ENCODE measurements at regions not wholly inside any gene's neighbourhood (a gene's known extent, or its start where the extent isn't known, plus 50 kb on each side); places are given as distances from the start of the nearest gene placed in this dataset.
A peak's percentile ranks its signal among the peaks of the same experiment; 100 is the strongest.

- peak in 8 of 9 donors; percentile 41 to 69 (median 58) for DNase-seq
- Mint-ChIP-seq H3K9me3 (peaks cover 0 to 2% (median 0%) of the 10 kb centered on the region in 11 donors), H3K4me3 (peak overlapping the region in 8 of 10 donors; percentile 18 to 68 (median 52)), H3K27ac (peak overlapping the region; percentile 54 to 89 (median 76)), H3K4me1 (peaks cover 36 to 59% (median 52%) of the 10 kb centered on the region in 7 donors), H3K27me3 (no peaks in the 10 kb centered on the region), H3K36me3 (peaks cover 0 to 4% (median 0%) of the 10 kb centered on the region in 5 donors)
- intact Hi-C loops (cut with micrococcal nuclease) = loop anchor here (2.0 to 5.0 kb wide), 4 partner anchors 37 to 213 kb away; no protein-coding TSS in a partner anchor
- H3K4me3 ChIP-seq (ENCODE audit: low read length) = no peak overlapping the region
- POLR2A ChIA-PET = interaction anchor here (1.7 to 2.2 kb wide), 2 partner anchors 18 to 26 kb away, joined by 5 to 9 read pairs; no protein-coding TSS in a partner anchor
- H3K4me1 ChIP-seq (ENCODE audit: control insufficient read depth in 2 of 2, insufficient read depth in 2 of 2, low read length in 2 of 2) = peaks cover 46 to 50% of the 10 kb centered on the region in 2 donors
- peak; percentile 63 for ATAC-seq
- H3K36me3 ChIP-seq (ENCODE audit: control insufficient read depth in 2 of 3, insufficient read depth in 3 of 3, low read length in 3 of 3) = no peaks in the 10 kb centered on the region
- no peak overlapping the region for H3K27ac ChIP-seq (ENCODE audit: low read depth, low read length)
- CTCF ChIA-PET = interaction anchor here (2.3 kb wide), 1 partner anchor 17 kb away, joined by 10 read pairs; no protein-coding TSS in a partner anchor
- no peaks in the 10 kb centered on the region for H3K27me3 ChIP-seq (ENCODE audit: control insufficient read depth in 2 of 2, insufficient read depth in 2 of 2, low read length in 2 of 2)
- no peaks in the 10 kb centered on the region for H3K9me3 ChIP-seq (ENCODE audit: control insufficient read depth in 2 of 3, low read length in 3 of 3)
These were observed 376.1 kb upstream of the CFAP20DC start for GRCh38 chr3:59425942-59426341.

- no peaks in the 10 kb centered on the region for H3K27me3 ChIP-seq (ENCODE audit: control insufficient read depth in 2 of 2, insufficient read depth in 2 of 2, low read length in 2 of 2)
- H3K9me3 Mint-ChIP-seq = peaks cover 0 to 2% (median 0%) of the 10 kb centered on the region in 11 donors
- no peak for DNase-seq
- intact Hi-C loops (cut with micrococcal nuclease) = loop anchor here in 1 of 2 donors (5.0 kb wide), 1 partner anchor 38 kb away; no protein-coding TSS in a partner anchor
- no peak overlapping the region for H3K4me3 ChIP-seq (ENCODE audit: low read length)
- ChIA-PET CTCF (interaction anchor here (0.6 kb wide), 1 partner anchor 27 kb away, joined by 3 read pairs; no protein-coding TSS in a partner anchor), POLR2A (interaction anchor here (0.6 to 2.2 kb wide), 4 partner anchors 18 to 59 kb away, joined by 3 to 9 read pairs (median 4); no protein-coding TSS in a partner anchor)
- H3K27ac Mint-ChIP-seq = peak overlapping the region; percentile 54 to 89 (median 76)
- H3K36me3 Mint-ChIP-seq = peaks cover 0 to 4% (median 0%) of the 10 kb centered on the region in 5 donors
- H3K4me1 Mint-ChIP-seq = peaks cover 36 to 59% (median 52%) of the 10 kb centered on the region in 7 donors
- peaks cover 46 to 50% of the 10 kb centered on the region in 2 donors for H3K4me1 ChIP-seq (ENCODE audit: control insufficient read depth in 2 of 2, insufficient read depth in 2 of 2, low read length in 2 of 2)
- H3K27me3 Mint-ChIP-seq = no peaks in the 10 kb centered on the region
- H3K9me3 ChIP-seq (ENCODE audit: control insufficient read depth in 2 of 3, low read length in 3 of 3) = no peaks in the 10 kb centered on the region
- peak overlapping the region in 8 of 10 donors; percentile 18 to 68 (median 52) for H3K4me3 Mint-ChIP-seq
- no peaks in the 10 kb centered on the region for H3K36me3 ChIP-seq (ENCODE audit: control insufficient read depth in 2 of 3, insufficient read depth in 3 of 3, low read length in 3 of 3)
- ATAC-seq = no peak
- no peak overlapping the region for H3K27ac ChIP-seq (ENCODE audit: low read depth, low read length)
These were observed 375.5 kb upstream of the CFAP20DC start for GRCh38 chr3:59425371-59425770.

GRCh38 chr3:59424268-59425010 lies 374.6 kb upstream of the CFAP20DC start:
- intact Hi-C loops (cut with micrococcal nuclease) = loop anchor here in 1 of 2 donors (1.0 to 5.0 kb wide), 2 partner anchors 27 to 37 kb away; no protein-coding TSS in a partner anchor
- Mint-ChIP-seq H3K9me3 (peaks cover 0 to 4% (median 0%) of the 10 kb centered on the region in 11 donors), H3K27ac (peak overlapping the region; percentile 44 to 92 (median 76)), H3K4me1 (peaks cover 36 to 59% (median 52%) of the 10 kb centered on the region in 7 donors), H3K36me3 (peaks cover 0 to 4% (median 0%) of the 10 kb centered on the region in 5 donors), H3K4me3 (peak overlapping the region; percentile 25 to 63 (median 34)), H3K27me3 (no peaks in the 10 kb centered on the region)
- H3K4me3 ChIP-seq (ENCODE audit: low read length) = no peak overlapping the region
- peak; percentile 76 for ATAC-seq
- CTCF ChIA-PET = interaction anchor here (0.6 to 1.0 kb wide), 3 partner anchors 27 to 95 kb away, joined by 3 to 5 read pairs (median 3); no protein-coding TSS in a partner anchor
- peaks cover 46 to 50% of the 10 kb centered on the region in 2 donors for H3K4me1 ChIP-seq (ENCODE audit: control insufficient read depth in 2 of 2, insufficient read depth in 2 of 2, low read length in 2 of 2)
- H3K27ac ChIP-seq (ENCODE audit: low read depth, low read length) = no peak overlapping the region
- no peaks in the 10 kb centered on the region for H3K36me3 ChIP-seq (ENCODE audit: control insufficient read depth in 2 of 3, insufficient read depth in 3 of 3, low read length in 3 of 3)
- peak in 5 of 9 donors; percentile 20 to 72 (median 50) for DNase-seq
- POLR2A ChIA-PET = interaction anchor here (0.6 to 2.2 kb wide), 5 partner anchors 19 to 60 kb away, joined by 3 to 9 read pairs (median 3); no protein-coding TSS in a partner anchor
- no peaks in the 10 kb centered on the region for H3K9me3 ChIP-seq (ENCODE audit: control insufficient read depth in 2 of 3, low read length in 3 of 3)
- H3K27me3 ChIP-seq (ENCODE audit: control insufficient read depth in 2 of 2, insufficient read depth in 2 of 2, low read length in 2 of 2) = no peaks in the 10 kb centered on the region

- H3K4me1 Mint-ChIP-seq = peaks cover 36 to 55% (median 49%) of the 10 kb centered on the region in 7 donors
- intact Hi-C loops (cut with micrococcal nuclease) = loop anchor here in 1 of 2 donors (1.0 kb wide), 1 partner anchor 28 kb away; no protein-coding TSS in a partner anchor
- ATAC-seq (no peak), DNase-seq (no peak)
- Histone ChIP-seq H3K27ac (ENCODE audit: low read depth, low read length) (no peak overlapping the region), H3K4me3 (ENCODE audit: low read length) (no peak overlapping the region), H3K27me3 (ENCODE audit: control insufficient read depth in 2 of 2, insufficient read depth in 2 of 2, low read length in 2 of 2) (no peaks in the 10 kb centered on the region), H3K4me1 (ENCODE audit: control insufficient read depth in 2 of 2, insufficient read depth in 2 of 2, low read length in 2 of 2) (peaks cover 46 to 50% of the 10 kb centered on the region in 2 donors), H3K36me3 (ENCODE audit: control insufficient read depth in 2 of 3, insufficient read depth in 3 of 3, low read length in 3 of 3) (no peaks in the 10 kb centered on the region), H3K9me3 (ENCODE audit: control insufficient read depth in 2 of 3, low read length in 3 of 3) (no peaks in the 10 kb centered on the region)
- H3K27me3 Mint-ChIP-seq = no peaks in the 10 kb centered on the region
- peak overlapping the region in 1 of 10 donors; percentile 63 for H3K4me3 Mint-ChIP-seq
- H3K9me3 Mint-ChIP-seq = peaks cover 0 to 4% (median 0%) of the 10 kb centered on the region in 11 donors
- H3K27ac Mint-ChIP-seq = peak overlapping the region in 5 of 9 donors; percentile 68 to 92 (median 77)
- POLR2A ChIA-PET = interaction anchor here (1.1 kb wide), 1 partner anchor 20 kb away, joined by 4 read pairs; no protein-coding TSS in a partner anchor
- H3K36me3 Mint-ChIP-seq = peaks cover 0 to 4% (median 0%) of the 10 kb centered on the region in 5 donors
- CTCF ChIA-PET = interaction anchor here (0.8 to 1.0 kb wide), 2 partner anchors 28 to 94 kb away, joined by 3 to 5 read pairs; no protein-coding TSS in a partner anchor
These were observed 373.9 kb upstream of the CFAP20DC start for GRCh38 chr3:59423707-59424106.

GRCh38 chr3:59422312-59422711 lies 372.5 kb upstream of the CFAP20DC start:
- DNase-seq = no peak
- H3K27me3 Mint-ChIP-seq = no peaks in the 10 kb centered on the region
- H3K4me1 Mint-ChIP-seq = peaks cover 33 to 43% (median 38%) of the 10 kb centered on the region in 7 donors
- H3K27me3 ChIP-seq (ENCODE audit: control insufficient read depth in 2 of 2, insufficient read depth in 2 of 2, low read length in 2 of 2) = no peaks in the 10 kb centered on the region
- ATAC-seq = no peak
- intact Hi-C loops (cut with micrococcal nuclease) = no loop called here
- peaks cover 39 to 41% of the 10 kb centered on the region in 2 donors for H3K4me1 ChIP-seq (ENCODE audit: control insufficient read depth in 2 of 2, insufficient read depth in 2 of 2, low read length in 2 of 2)
- H3K9me3 Mint-ChIP-seq = peaks cover 0 to 4% (median 0%) of the 10 kb centered on the region in 11 donors
- peak overlapping the region in 1 of 9 donors; percentile 14 for H3K27ac Mint-ChIP-seq
- no peak overlapping the region for H3K27ac ChIP-seq (ENCODE audit: low read depth, low read length)
- H3K4me3 Mint-ChIP-seq = no peak overlapping the region
- H3K36me3 ChIP-seq (ENCODE audit: control insufficient read depth in 2 of 3, insufficient read depth in 3 of 3, low read length in 3 of 3) = no peaks in the 10 kb centered on the region
- no peaks in the 10 kb centered on the region for H3K9me3 ChIP-seq (ENCODE audit: control insufficient read depth in 2 of 3, low read length in 3 of 3)
- ChIA-PET CTCF (no interaction called here), POLR2A (no interaction called here)
- H3K36me3 Mint-ChIP-seq = peaks cover 0 to 4% (median 0%) of the 10 kb centered on the region in 5 donors
- no peak overlapping the region for H3K4me3 ChIP-seq (ENCODE audit: low read length)

GRCh38 chr3:59418836-59419235 lies 369.0 kb upstream of the CFAP20DC start:
- H3K36me3 Mint-ChIP-seq = peaks cover 0 to 4% (median 0%) of the 10 kb centered on the region in 5 donors
- H3K4me3 Mint-ChIP-seq = no peak overlapping the region
- peaks cover 3 to 9% (median 5%) of the 10 kb centered on the region in 7 donors for H3K4me1 Mint-ChIP-seq
- ATAC-seq (no peak), DNase-seq (no peak)
- H3K9me3 ChIP-seq (ENCODE audit: control insufficient read depth in 2 of 3, low read length in 3 of 3) = no peaks in the 10 kb centered on the region
- H3K4me1 ChIP-seq (ENCODE audit: control insufficient read depth in 2 of 2, insufficient read depth in 2 of 2, low read length in 2 of 2) = peaks cover 5 to 6% of the 10 kb centered on the region in 2 donors
- no peaks in the 10 kb centered on the region for H3K27me3 ChIP-seq (ENCODE audit: control insufficient read depth in 2 of 2, insufficient read depth in 2 of 2, low read length in 2 of 2)
- H3K36me3 ChIP-seq (ENCODE audit: control insufficient read depth in 2 of 3, insufficient read depth in 3 of 3, low read length in 3 of 3) = no peaks in the 10 kb centered on the region
- H3K27ac Mint-ChIP-seq = no peak overlapping the region
- H3K4me3 ChIP-seq (ENCODE audit: low read length) = no peak overlapping the region
- ChIA-PET POLR2A (interaction anchor here (0.6 kb wide), 1 partner anchor 34 kb away, joined by 3 read pairs; no protein-coding TSS in a partner anchor), CTCF (interaction anchor here (0.6 kb wide), 1 partner anchor 371 kb away, joined by 3 read pairs; no protein-coding TSS in a partner anchor)
- no peak overlapping the region for H3K27ac ChIP-seq (ENCODE audit: low read depth, low read length)
- H3K27me3 Mint-ChIP-seq = no peaks in the 10 kb centered on the region
- intact Hi-C loops (cut with micrococcal nuclease) = no loop called here
- H3K9me3 Mint-ChIP-seq = peaks cover 0 to 7% (median 0%) of the 10 kb centered on the region in 11 donors
